ENCODE measurements at regions not wholly inside any gene's neighbourhood (a gene's known extent, or its start where the extent isn't known, plus 50 kb on each side); places are given as distances from the start of the nearest gene placed in this dataset.

GRCh38 chr4:122326908-122327307 lies 51.9 kb upstream of the ADAD1 start:
- ATAC-seq (ENCODE audit: poor library complexity): no peak
- CTCF ChIA-PET: interaction anchor here (0.9 kb wide), 1 partner anchor 10 kb away, joined by 3 read pairs; no protein-coding TSS in a partner anchor

GRCh38 chr4:122328893-122329292 lies 49.9 kb upstream of the ADAD1 start:
- Histone ChIP-seq H3K4me1 (ENCODE audit: insufficient read depth, low read length) (no peaks in the 10 kb centered on the region), H3K4me3 (ENCODE audit: low read length) (no peak overlapping the region), H3K27me3 (ENCODE audit: control insufficient read depth in 1 of 2, insufficient read depth in 2 of 2, low read length in 2 of 2) (no peaks in the 10 kb centered on the region), H3K9me3 (ENCODE audit: control insufficient read depth in 1 of 2, insufficient read depth in 1 of 2, low read length in 2 of 2) (no peaks in the 10 kb centered on the region), H3K36me3 (ENCODE audit: insufficient read depth, low read length) (peaks cover 64% of the 10 kb centered on the region), H3K27ac (ENCODE audit: low read depth in 1 of 2, low read length in 2 of 2) (no peak overlapping the region)
- TF ChIP-seq CTCF (IDR thresholded peaks at IDR 0.05): no peak
- peaks cover 72% of the 10 kb centered on the region for H3K36me3 Mint-ChIP-seq (ENCODE audit: low read depth)
- intact Hi-C loops (cut with DNase I, micrococcal nuclease): loop anchor here in 1 of 2 experiments (5.0 kb wide), 1 partner anchor 137 kb away; no protein-coding TSS in a partner anchor
- H3K27ac Mint-ChIP-seq: no peak overlapping the region
- no peaks in the 10 kb centered on the region for H3K9me3 Mint-ChIP-seq
- DNase-seq (no peak), ATAC-seq (ENCODE audit: poor library complexity) (no peak)
- CTCF ChIA-PET: no interaction called here
- H3K4me3 Mint-ChIP-seq: no peak overlapping the region
- no peaks in the 10 kb centered on the region for H3K27me3 Mint-ChIP-seq
- POLR2A ChIA-PET: no interaction called here
- H3K4me1 Mint-ChIP-seq (ENCODE audit: low read depth): no peaks in the 10 kb centered on the region

More at GRCh38 chr4:122326908-122327307, 51.9 kb upstream of the ADAD1 start:
- Histone ChIP-seq H3K4me1 (ENCODE audit: insufficient read depth, low read length) (no peaks in the 10 kb centered on the region), H3K4me3 (ENCODE audit: low read length) (no peak overlapping the region), H3K27ac (ENCODE audit: low read depth in 1 of 2, low read length in 2 of 2) (no peak overlapping the region), H3K9me3 (ENCODE audit: control insufficient read depth in 1 of 2, insufficient read depth in 1 of 2, low read length in 2 of 2) (no peaks in the 10 kb centered on the region), H3K36me3 (ENCODE audit: insufficient read depth, low read length) (peaks cover 65% of the 10 kb centered on the region), H3K27me3 (ENCODE audit: control insufficient read depth in 1 of 2, insufficient read depth in 2 of 2, low read length in 2 of 2) (no peaks in the 10 kb centered on the region)
- peaks cover 82% of the 10 kb centered on the region for H3K36me3 Mint-ChIP-seq (ENCODE audit: low read depth)
- no peak for DNase-seq
- peaks cover 8% of the 10 kb centered on the region for H3K4me1 Mint-ChIP-seq (ENCODE audit: low read depth)
- TF ChIP-seq CTCF (IDR thresholded peaks at IDR 0.05): no peak
- H3K4me3 Mint-ChIP-seq: no peak overlapping the region
- POLR2A ChIA-PET: no interaction called here
- H3K27me3 Mint-ChIP-seq: no peaks in the 10 kb centered on the region
- H3K27ac Mint-ChIP-seq: no peak overlapping the region
- intact Hi-C loops (cut with DNase I, micrococcal nuclease): loop anchor here in 1 of 2 experiments (5.0 kb wide), 1 partner anchor 135 kb away; no protein-coding TSS in a partner anchor
- H3K9me3 Mint-ChIP-seq: no peaks in the 10 kb centered on the region

Data from CD4-positive, alpha-beta T cell (primary cell).